AG08396 (cell line): ENCODE measurements at regions not wholly inside any gene's neighbourhood (a gene's known extent, or its start where the extent isn't known, plus 50 kb on each side); places are given as distances from the start of the nearest gene placed in this dataset.

Experiments
- DNase-seq: peaks from one replicate; pipeline ENCODE4 v3.0.0; 2012; ENCODE audit warnings: low spot score, mixed read lengths

- DNase-seq: no peak
These were observed 334.3 kb upstream of the MANEA start for GRCh38 chr6:95243053-95243452.

GRCh38 chr6:95244751-95245150 is 332.6 kb upstream of the MANEA start:
- DNase-seq: no peak

- DNase-seq: no peak
These were observed 328.8 kb upstream of the MANEA start for GRCh38 chr6:95248499-95248898.

- DNase-seq: no peak
These were observed 328.2 kb upstream of the MANEA start for GRCh38 chr6:95249175-95249574.

GRCh38 chr6:95249661-95250060 is 327.7 kb upstream of the MANEA start:
- DNase-seq: no peak

- DNase-seq: no peak
These were observed 313.5 kb upstream of the MANEA start for GRCh38 chr6:95263840-95264239.

- no peak for DNase-seq
These were observed 310.6 kb upstream of the MANEA start for GRCh38 chr6:95266537-95267258.

- no peak for DNase-seq
These were observed 302.6 kb upstream of the MANEA start for GRCh38 chr6:95274686-95275235.

GRCh38 chr6:95279616-95280015 is 297.7 kb upstream of the MANEA start:
- DNase-seq: no peak

GRCh38 chr6:95280686-95281273 is 296.6 kb upstream of the MANEA start:
- DNase-seq: no peak

- no peak for DNase-seq
These were observed 291.5 kb upstream of the MANEA start for GRCh38 chr6:95285881-95286280.

- DNase-seq: no peak
These were observed 290.5 kb upstream of the MANEA start for GRCh38 chr6:95286874-95287273.

GRCh38 chr6:95288251-95288650 is 289.1 kb upstream of the MANEA start:
- no peak for DNase-seq

- DNase-seq: no peak
These were observed 285.3 kb upstream of the MANEA start for GRCh38 chr6:95292011-95292410.

GRCh38 chr6:95293257-95293656 is 284.1 kb upstream of the MANEA start:
- no peak for DNase-seq

GRCh38 chr6:95294043-95294442 is 283.3 kb upstream of the MANEA start:
- no peak for DNase-seq

GRCh38 chr6:95309545-95309944 is 267.8 kb upstream of the MANEA start:
- DNase-seq: no peak

- no peak for DNase-seq
These were observed 259.2 kb upstream of the MANEA start for GRCh38 chr6:95318137-95318536.

GRCh38 chr6:95321126-95321525 is 256.2 kb upstream of the MANEA start:
- DNase-seq: no peak

- no peak for DNase-seq
These were observed 251.4 kb upstream of the MANEA start for GRCh38 chr6:95325916-95326315.

- no peak for DNase-seq
These were observed 249.1 kb upstream of the MANEA start for GRCh38 chr6:95328231-95328630.

GRCh38 chr6:95352064-95352795 is 225.1 kb upstream of the MANEA start:
- no peak for DNase-seq

GRCh38 chr6:95354551-95354950 is 222.8 kb upstream of the MANEA start:
- DNase-seq: no peak
